ENCODE measurements at regions not wholly inside any gene's neighbourhood (a gene's known extent, or its start where the extent isn't known, plus 50 kb on each side); places are given as distances from the start of the nearest gene placed in this dataset.
A peak's percentile ranks its signal among the peaks of the same experiment; 100 is the strongest.
"Not testable (repeated sequence)": the region's sequence is repeated elsewhere in the genome, so short reads cannot be mapped to it uniquely, and the experiment has no call there.

DNA sequence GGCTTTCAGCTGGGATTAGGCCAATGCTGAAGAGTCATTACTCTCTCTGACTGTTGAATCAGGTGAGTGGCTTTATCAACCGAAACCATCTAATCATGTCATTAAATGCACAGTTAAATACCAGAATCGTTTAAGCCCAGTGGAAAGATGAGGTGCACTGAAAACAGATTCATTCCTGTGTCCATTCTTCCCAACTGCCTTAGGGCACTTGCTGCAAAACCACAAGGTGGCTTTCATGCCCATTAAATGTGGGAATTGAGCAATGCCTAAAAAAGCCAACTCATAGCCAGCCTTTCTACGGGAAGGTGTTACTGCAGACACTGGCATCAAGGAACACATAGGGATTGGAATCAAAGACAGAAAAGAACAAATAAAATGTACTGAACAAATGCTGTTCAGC lies 246.3 kb upstream of the NBPF12 start:
- H3K27me3 Mint-ChIP-seq; H3K4me1 Mint-ChIP-seq (ENCODE audit: unreplicated experiment); H3K4me3 Mint-ChIP-seq; H3K27ac Mint-ChIP-seq; H3K36me3 Mint-ChIP-seq; H3K9me3 Mint-ChIP-seq; DNase-seq (ENCODE audit: extremely low spot score, unreplicated experiment): not testable (repeated sequence)

DNA sequence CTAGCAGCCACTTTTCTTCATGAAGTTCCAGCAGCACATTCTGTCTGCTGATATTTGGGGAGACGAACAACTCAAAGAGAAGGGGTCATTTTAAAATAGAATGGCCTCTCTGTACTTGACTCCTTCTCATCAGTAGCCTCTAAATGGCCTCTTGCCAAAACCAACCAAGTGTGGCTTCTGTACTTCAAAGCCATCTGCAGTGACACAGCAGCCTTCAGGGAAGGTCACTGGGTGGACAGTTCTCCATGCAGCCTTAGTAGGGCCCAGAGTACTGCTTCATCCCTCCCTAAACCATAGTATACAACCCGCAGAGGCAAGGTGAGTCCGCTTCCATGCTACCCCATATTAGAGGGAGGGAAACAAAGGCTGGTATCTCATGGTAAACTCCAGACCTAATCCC lies 249.2 kb upstream of the NBPF12 start:
- not testable (repeated sequence) for H3K4me3 Mint-ChIP-seq; H3K27ac Mint-ChIP-seq; H3K4me1 Mint-ChIP-seq (ENCODE audit: unreplicated experiment); H3K27me3 Mint-ChIP-seq; H3K36me3 Mint-ChIP-seq; H3K9me3 Mint-ChIP-seq; DNase-seq (ENCODE audit: extremely low spot score, unreplicated experiment)

DNA sequence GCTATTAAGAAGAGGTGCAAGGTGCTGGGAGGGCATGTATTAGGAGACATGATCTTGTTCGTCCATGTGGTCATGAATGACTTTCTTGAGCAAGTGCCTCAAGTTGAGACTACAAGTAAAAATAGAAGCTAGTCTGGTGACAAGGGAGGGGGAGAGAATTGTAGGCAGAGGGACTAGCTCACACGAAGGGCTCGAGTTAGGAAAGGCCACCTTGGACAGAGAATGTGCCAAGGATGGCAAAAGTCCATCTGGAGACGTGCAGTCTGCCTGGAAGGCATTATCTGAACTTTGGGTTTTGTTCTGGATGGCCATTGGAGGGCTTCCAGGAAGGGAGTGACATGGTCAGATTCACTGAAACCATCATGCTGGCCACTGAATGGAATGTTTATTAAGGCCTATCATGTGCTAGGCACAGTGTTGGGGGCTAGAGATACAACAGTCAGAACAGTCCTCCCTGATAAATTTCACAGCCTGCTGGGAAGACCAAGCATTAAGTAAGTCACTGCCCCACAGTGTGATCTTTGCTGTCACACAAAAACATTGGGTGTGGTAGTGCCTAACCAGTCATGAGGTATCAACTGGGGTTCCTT lies 251.3 kb upstream of the NBPF12 start:
- H3K9me3 Mint-ChIP-seq; H3K4me3 Mint-ChIP-seq; H3K27me3 Mint-ChIP-seq; H3K27ac Mint-ChIP-seq; H3K4me1 Mint-ChIP-seq (ENCODE audit: unreplicated experiment); H3K36me3 Mint-ChIP-seq; DNase-seq (ENCODE audit: extremely low spot score, unreplicated experiment): not testable (repeated sequence)

DNA sequence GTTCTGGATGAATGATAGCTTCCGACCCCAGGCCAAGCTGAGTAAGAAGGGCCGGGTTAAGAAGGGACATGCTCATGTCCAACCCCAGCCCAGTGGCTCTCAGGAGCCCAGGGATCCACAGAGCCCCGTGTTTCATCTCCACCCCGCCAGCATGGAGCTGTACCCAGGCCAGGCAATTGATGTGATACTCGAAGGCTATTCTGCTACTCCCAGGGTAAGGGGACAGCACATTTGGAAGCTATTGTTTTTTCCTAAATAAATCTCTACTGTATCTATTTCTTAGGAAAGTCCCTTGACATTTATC lies 255.0 kb upstream of the NBPF12 start:
- H3K27me3 Mint-ChIP-seq; H3K4me1 Mint-ChIP-seq (ENCODE audit: unreplicated experiment); H3K36me3 Mint-ChIP-seq; H3K9me3 Mint-ChIP-seq; H3K4me3 Mint-ChIP-seq; H3K27ac Mint-ChIP-seq; DNase-seq (ENCODE audit: extremely low spot score, unreplicated experiment): not testable (repeated sequence)

DNA sequence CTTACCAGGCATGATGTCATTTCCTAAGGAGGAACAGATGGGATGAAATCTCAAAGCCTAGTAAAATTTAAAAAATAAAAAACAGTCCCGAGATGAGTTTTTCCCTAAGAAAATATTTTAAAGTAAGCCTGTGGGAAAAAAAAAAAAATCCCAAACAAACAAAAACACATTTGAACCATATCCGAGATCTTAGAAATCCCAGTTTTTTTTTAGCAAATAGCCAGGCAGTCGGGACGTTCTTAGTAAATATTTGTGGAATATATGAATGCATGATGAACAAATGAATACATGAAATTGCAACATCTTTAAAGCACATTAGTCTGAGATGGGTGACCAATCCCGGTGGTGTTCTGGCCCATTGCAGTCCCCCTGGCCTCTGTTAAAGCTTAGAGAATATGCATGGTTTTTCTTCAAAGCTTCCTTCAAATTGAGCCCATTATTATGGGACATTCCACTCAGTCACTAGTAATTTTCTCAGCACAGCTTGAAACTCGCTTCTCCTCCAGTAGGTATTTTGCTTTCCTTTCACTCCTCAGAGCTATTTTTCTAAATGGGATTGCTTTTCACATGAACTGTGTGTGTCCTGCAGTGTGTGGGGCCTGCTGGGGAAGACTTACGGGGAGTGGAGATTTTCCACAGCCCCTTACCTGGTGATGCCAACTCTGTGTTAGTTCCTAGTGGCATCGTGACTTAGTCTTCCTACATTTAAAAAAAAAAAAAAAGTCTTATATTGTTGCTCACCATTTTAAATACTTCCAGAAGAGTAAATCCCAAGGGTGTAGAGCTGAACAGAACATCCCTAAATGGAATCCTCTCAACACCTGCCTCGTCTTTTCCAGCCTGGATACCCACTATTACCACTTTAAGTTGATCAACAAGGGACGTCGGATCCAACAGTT lies 255.6 kb upstream of the NBPF12 start:
- not testable (repeated sequence) for H3K27ac Mint-ChIP-seq, H3K36me3 Mint-ChIP-seq

DNA sequence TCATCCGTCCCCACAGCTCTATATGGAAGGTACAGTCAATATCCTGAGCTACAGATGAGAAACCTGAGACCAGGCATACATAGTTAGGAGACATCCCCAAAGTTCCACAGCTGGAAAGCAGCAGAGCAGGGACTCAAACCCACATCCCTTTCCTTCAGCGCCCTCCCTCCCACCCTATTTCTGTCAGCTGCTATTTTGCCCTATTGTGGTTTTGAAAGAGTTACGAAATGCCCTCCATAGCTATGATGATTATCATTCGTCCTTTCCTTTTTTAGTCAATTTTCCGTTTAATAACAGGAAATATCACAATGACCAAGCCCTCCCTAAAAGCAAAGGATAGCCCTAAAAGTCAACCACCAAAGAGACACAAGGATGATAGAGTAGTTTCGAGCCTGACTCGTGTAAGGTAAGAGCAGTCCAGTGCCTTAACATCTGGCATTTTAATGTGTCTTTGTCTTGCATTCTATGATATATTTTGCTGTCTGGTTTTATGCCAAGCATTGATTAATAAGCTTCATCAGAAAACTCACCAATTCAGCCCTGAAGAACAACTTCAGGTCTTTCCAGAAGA lies 264.3 kb upstream of the NBPF12 start:
- H3K36me3 Mint-ChIP-seq; H3K4me1 Mint-ChIP-seq (ENCODE audit: unreplicated experiment); DNase-seq (ENCODE audit: extremely low spot score, unreplicated experiment); H3K27me3 Mint-ChIP-seq; H3K9me3 Mint-ChIP-seq: not testable (repeated sequence)
- Mint-ChIP-seq H3K4me3 (peak overlapping the region; percentile 58), H3K27ac (peak overlapping the region; percentile 50)

More for the DNA sequence above, 255.6 kb upstream of the NBPF12 start:
- not testable (repeated sequence) for DNase-seq (ENCODE audit: extremely low spot score, unreplicated experiment); H3K4me3 Mint-ChIP-seq; H3K27me3 Mint-ChIP-seq; H3K4me1 Mint-ChIP-seq (ENCODE audit: unreplicated experiment); H3K9me3 Mint-ChIP-seq

DNA sequence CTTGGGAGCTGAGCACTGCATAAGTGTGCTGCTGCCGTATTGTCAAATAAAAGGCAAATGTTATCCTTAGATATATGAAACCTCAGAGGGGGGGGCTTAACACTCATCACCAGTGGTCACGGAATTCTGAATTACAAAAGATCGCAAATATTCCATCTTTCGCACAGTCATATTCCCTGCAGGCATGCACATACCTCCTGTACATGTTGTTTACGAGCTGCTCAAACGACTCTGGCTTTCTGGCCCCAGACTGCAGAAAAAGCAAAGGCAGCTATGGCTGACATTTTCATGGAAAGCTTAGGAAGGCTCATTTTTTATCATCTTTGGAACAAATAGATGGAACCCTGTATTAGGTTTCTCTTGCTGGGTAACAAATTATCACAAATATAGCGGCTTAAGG lies 265.5 kb upstream of the NBPF12 start:
- DNase-seq (ENCODE audit: extremely low spot score, unreplicated experiment); H3K36me3 Mint-ChIP-seq; H3K27me3 Mint-ChIP-seq; H3K4me1 Mint-ChIP-seq (ENCODE audit: unreplicated experiment); H3K27ac Mint-ChIP-seq; H3K9me3 Mint-ChIP-seq; H3K4me3 Mint-ChIP-seq: not testable (repeated sequence)

DNA sequence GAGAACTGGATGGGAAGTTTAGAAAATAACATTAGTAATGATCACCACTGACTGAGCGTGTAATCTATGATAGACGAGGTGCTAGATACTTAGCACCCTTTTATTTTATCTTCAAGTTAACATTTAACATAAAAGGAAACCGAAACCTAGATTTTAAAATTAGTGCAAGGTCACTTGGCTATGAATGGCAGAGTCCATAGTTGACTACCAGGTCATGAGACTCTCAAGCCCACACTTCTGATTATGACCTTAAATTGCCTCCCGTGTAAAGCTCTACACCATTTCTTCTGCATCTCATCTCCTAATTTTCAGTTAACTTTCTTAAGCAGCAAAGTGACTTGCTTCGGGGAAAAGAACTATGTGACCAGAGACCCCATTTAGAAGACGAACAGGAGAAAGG lies 266.5 kb upstream of the NBPF12 start:
- H3K36me3 Mint-ChIP-seq; H3K4me3 Mint-ChIP-seq; DNase-seq (ENCODE audit: extremely low spot score, unreplicated experiment); H3K27me3 Mint-ChIP-seq; H3K9me3 Mint-ChIP-seq; H3K27ac Mint-ChIP-seq; H3K4me1 Mint-ChIP-seq (ENCODE audit: unreplicated experiment): not testable (repeated sequence)

DNA sequence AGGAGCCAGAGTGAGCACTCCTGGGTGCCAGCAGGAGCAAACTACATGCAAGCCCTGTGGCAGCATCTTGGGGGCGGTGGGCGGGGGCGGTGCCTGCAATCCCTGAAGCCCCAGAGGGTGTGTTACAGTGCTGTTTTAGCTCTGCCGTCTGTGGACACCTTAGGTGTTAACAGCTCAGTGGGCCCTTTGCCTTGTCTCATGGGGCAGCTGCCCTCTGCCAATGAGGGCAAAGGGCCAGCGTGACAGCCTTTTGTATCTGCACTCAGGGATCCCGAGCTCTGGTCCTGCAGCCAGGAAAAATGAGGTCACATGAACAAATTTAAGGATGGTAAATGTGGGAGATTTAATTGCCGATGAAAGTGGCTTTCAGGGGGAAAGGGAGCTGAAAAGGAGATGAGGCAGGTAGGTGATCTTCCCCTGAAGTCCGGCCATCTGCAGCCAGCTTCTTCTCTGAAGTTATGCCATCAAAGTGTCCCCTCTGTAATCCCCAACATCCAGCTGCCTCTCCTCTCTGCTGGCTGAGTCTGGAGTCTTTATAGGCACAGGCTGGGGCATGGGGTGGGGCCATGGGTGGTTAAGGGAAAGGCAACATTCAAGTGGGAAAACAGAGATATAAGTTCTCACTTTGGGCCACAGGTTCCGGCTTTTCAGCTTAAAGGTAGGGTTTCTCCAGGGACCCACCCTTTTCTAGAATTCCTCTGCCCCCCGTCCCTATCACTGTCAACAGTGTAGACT lies 267.1 kb upstream of the NBPF12 start:
- H3K36me3 Mint-ChIP-seq = not testable (repeated sequence)

DNA sequence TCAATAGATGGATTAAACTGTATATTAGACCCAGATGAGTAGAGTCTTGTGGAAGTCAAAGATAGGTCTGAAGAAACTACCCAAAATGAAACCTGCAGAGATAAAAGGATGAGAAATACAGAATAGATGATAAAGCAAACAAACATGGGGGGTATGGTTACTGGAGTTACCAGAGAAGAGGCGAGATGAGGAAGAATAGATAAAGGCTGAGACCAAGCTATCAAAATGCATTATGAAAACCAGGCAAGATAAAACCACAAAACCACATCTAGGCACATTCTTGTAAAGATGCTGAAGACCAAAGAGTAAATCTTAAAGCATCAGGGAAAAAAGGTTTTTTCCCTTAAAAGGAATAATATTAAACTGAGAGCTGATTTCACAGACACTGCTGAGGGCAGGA lies 271.8 kb upstream of the NBPF12 start:
- not testable (repeated sequence) for DNase-seq (ENCODE audit: extremely low spot score, unreplicated experiment); H3K4me1 Mint-ChIP-seq (ENCODE audit: unreplicated experiment)

More for the DNA sequence above, 267.1 kb upstream of the NBPF12 start:
- not testable (repeated sequence) for DNase-seq (ENCODE audit: extremely low spot score, unreplicated experiment); H3K4me3 Mint-ChIP-seq; H3K9me3 Mint-ChIP-seq; H3K27ac Mint-ChIP-seq; H3K27me3 Mint-ChIP-seq; H3K4me1 Mint-ChIP-seq (ENCODE audit: unreplicated experiment)

DNA sequence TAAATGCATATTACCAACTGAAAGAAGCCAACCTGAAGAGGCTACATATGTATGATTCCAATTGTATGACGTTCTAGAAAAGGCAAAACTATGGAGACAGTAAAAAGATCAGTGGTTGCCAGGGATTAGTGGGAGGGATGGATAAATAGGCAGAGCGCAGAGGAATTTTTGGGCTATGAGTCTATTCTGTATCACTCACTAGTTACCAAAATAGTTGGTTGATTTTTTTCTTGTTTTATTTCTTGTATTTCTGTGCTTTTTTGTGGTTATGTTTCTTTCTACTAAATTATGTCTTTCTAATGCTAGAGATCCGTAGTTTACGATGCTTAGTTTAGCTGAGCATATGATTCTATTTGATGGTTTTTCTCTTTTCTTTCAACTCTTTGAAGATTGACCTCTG lies 277.9 kb upstream of the NBPF12 start:
- not testable (repeated sequence) for H3K9me3 Mint-ChIP-seq; H3K27me3 Mint-ChIP-seq; H3K4me3 Mint-ChIP-seq; H3K36me3 Mint-ChIP-seq; H3K27ac Mint-ChIP-seq; DNase-seq (ENCODE audit: extremely low spot score, unreplicated experiment); H3K4me1 Mint-ChIP-seq (ENCODE audit: unreplicated experiment)

More for the DNA sequence above, 271.8 kb upstream of the NBPF12 start:
- not testable (repeated sequence) for H3K27me3 Mint-ChIP-seq, H3K4me3 Mint-ChIP-seq, H3K36me3 Mint-ChIP-seq, H3K9me3 Mint-ChIP-seq, H3K27ac Mint-ChIP-seq

DNA sequence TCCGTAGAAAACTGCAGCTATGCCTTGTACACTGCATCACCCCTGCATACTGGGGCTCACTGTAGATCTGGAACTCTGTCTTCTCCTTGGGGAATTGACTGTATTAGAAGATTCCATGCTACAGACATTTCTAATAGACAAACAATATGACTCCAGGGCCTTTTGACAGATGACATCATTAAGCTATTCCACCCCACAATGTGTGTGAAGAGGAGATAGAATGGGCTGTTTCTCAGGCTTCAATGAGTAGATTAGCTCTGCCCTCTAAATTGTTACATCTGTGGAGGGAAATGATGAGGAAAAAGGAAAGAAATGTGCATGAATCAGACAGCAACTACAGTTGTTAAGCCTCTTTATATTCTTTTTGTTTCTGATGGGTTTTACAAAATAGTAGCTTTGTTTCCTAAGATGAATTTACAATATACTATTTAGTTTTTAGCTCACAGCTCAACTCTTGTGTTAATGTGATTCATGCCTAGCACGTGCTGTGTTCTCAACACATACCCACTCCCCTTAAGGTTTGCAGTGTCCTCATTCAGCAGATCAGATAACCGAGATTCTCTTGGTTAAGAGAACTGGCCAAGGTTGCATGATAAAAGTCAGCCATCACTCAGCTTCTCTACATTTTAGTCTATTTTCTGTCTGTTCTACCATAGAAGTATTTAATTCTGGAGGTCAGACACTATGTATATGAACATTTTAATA lies 281.6 kb upstream of the NBPF12 start:
- H3K27ac Mint-ChIP-seq; DNase-seq (ENCODE audit: extremely low spot score, unreplicated experiment); H3K4me3 Mint-ChIP-seq; H3K9me3 Mint-ChIP-seq; H3K4me1 Mint-ChIP-seq (ENCODE audit: unreplicated experiment); H3K27me3 Mint-ChIP-seq; H3K36me3 Mint-ChIP-seq: not testable (repeated sequence)

DNA sequence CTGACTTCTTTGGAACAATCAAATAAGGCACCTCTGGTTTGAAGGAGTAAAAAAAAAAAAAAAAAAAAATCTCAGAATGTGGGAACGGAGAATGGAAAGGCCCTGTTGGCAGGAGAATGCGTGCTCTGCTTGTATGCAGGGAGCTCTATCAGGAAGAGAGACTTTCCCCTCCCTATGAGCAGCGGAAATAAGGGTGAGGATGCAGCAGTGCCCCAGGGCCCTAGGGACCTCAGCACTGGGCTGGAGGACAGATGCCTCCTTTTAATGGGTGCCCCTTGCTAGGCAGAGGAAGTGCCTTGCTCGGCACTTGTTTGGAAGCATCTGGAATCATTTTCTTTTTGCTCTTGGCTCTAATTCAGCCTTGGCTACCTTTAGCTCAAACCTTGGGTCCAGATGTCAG lies 283.4 kb upstream of the NBPF12 start:
- not testable (repeated sequence) for H3K36me3 Mint-ChIP-seq; H3K9me3 Mint-ChIP-seq; H3K4me1 Mint-ChIP-seq (ENCODE audit: unreplicated experiment); DNase-seq (ENCODE audit: extremely low spot score, unreplicated experiment); H3K27ac Mint-ChIP-seq; H3K4me3 Mint-ChIP-seq; H3K27me3 Mint-ChIP-seq
